Testis (tissue), 2 donors: ENCODE measurements at regions not wholly inside any gene's neighbourhood (a gene's known extent, or its start where the extent isn't known, plus 50 kb on each side); places are given as distances from the start of the nearest gene placed in this dataset.

Source experiments
- CTCF ChIP-seq, 3 experiments: fragments of 450-650 bp in 2 of 3; fragments of 200-600 bp in 1 of 3; sonication (generic) in 1 of 3; IDR thresholded peaks; one replicate each; pipeline ENCODE4 v1.5.1; 2016 to 2019; ENCODE audit warnings: antibody characterized with exemption in 3 of 3, mild to moderate bottlenecking in 2 of 3, moderate library complexity in 1 of 3
- POLR2A ChIP-seq: fragments of 450-650 bp; IDR thresholded peaks from one replicate; pipeline ENCODE4 v1.6.1; 2017; ENCODE audit warnings: antibody characterized with exemption, mild to moderate bottlenecking, moderate library complexity

GRCh38 chr22:47284360-47284759 lies 521.9 kb downstream of the TBC1D22A start:
- TF ChIP-seq POLR2A: no peak
- TF ChIP-seq CTCF (IDR thresholded peaks at IDR 0.05): no peak
